HG03039 (cell line): ENCODE measurements at regions not wholly inside any gene's neighbourhood (a gene's known extent, or its start where the extent isn't known, plus 50 kb on each side); places are given as distances from the start of the nearest gene placed in this dataset.

Source experiments
- ATAC-seq: cut with Tn5 transposase; IDR thresholded peaks from one replicate; pipeline ENCODE4 v1.9.1; 2021; ENCODE audit warnings: mild to moderate bottlenecking, moderate library complexity; ENCODE audit not compliant: unreplicated experiment

GRCh38 chr14:43232261-43232660, 1274.8 kb downstream of the FSCB start:
- no peak for ATAC-seq

DNA sequence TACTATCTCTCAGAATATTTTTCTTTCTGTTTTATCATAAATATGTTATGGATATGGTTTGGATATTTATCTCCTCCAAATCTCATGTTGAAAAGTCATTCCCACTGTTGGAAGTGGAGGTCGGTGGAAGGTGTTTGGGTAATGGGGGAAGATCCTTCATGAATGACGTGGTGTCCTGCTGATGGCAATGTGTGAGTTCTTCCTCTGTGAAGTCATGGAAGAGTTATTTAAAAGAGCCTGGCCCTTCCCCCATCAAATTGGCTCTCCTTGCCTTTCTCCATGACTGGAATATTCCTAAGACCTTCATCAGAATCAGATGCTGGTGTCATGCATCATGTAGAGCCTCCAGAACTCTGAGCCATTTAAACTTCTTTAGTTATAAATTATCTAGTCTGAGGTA, 1291.6 kb downstream of the FSCB start:
- ATAC-seq, result no peak

DNA sequence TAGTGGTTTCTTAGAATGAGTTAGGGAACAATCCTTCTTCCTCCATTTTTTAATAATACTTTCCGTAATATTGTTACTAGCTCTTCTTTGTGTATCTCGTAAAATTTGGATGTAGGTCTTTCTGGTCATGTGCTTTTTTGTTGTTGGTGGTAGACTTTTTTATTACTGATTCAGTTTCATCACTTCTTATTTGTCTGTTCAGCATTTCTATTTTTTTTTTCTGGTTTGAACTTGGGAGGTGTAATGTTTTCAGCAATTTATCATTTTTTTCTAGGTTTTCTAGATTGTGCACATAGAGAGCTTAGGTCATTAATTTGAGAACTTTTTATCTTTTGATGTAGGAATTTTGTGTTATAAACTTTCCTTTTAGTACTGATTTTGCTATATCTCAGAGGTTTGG, 1299.9 kb downstream of the FSCB start:
- no peak for ATAC-seq

DNA sequence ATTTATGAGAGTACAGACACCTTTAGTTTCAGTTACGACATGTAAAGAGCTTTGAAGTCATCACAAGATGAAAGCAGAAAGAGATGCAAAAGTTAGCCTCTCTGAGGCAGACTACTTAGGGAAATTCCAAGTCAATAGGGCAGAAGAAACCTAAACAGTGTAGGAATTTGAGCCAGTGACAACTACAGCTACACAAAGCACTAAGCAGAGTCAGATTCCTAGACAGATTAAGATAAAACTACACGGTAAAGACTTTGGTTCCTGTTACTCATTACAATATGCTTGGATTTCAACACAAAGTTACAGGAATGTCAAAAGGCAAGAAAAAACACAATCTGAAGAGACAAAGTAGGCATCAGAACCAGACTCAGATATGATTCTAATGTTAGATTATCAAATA, 1302.3 kb downstream of the FSCB start:
- no peak for ATAC-seq

- ATAC-seq, result no peak
Measured at GRCh38 chr14:43200519-43200918, 1306.6 kb downstream of the FSCB start.

DNA sequence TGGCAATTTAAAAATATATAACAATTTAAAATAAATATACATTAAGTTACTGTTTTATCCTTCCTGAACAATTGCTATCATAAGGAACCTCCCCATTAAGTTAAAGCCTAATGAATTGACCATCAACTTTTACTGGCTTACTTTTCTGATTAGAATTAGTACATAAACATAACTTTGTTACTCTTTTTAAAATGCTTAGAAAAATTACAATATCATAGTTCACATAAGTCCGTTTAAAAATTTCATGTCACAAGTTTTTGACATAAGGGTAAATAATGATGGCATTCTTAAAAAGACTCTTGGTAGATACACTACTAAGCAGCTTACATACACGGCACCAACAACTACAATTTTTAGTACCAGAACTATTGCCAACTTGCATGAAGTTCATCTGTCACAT, 1308.6 kb downstream of the FSCB start:
- no peak for ATAC-seq

GRCh38 chr14:43184540-43184939, 1322.5 kb downstream of the FSCB start:
- no peak for ATAC-seq

DNA sequence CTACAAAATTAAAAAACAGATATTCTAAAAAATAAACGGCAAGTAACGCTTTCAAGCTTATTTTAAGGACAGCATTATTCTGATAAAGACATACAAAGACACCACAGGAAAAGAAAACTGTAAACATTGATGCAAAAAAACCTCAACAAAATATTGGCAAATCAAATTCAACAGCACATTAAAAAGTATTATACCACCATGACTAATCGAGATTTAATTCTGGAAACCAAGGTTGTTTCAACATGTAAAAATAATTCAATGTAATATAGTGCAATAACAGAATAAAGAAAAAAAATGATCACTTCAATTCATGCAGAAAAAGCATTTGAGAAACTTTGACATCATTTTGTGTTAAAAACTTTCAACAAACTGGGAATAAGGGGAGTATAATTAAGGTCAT, 1323.2 kb downstream of the FSCB start:
- no peak for ATAC-seq

DNA sequence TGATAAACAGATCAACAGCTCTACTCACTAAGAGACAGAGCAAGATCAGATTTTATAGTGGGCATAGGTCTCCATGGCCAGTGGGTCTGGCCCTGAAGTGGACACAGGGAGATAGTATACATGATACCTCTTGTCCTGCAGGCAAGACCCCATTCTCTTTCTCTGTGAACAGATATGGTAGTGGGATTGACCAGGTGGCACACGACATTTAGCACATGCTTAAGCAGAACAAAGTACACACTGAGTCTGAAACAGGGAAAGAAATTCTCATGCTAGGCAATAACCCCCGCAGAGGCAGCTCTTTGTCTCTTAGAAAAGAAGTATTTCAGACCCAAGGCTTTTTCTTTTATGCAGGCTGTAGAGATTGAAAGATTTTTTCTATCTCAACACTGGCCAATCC, 1331.2 kb downstream of the FSCB start:
- no peak for ATAC-seq

DNA sequence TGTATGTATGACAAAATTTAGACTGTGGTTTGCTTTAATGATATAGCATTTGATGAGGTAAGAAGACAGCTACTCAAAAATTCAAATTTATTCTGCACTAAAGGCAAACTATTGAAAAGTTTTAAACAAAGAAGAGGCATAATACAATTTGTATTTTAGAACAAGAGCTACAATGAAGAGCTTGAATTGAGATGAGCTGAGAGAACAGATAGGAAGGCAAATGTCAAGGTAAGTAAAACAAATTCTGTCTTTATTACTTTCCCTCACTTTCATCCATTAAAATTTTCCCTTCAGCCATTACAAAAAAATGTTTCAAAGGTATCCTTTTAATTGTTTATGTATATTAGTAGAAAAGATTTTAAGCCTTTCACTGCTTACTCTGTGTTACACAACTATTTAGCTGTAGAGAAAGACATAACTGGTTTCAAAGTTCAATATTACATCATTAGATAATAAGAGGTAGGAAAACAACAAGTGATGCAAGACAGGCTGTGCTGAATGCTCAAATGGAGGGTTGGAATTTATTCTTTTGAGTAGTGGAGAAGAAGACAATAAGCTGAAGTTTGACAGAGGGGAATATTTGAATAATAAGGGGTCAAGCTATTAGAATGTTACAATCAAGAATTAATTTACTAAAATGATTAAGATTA, 1334.1 kb downstream of the FSCB start:
- ATAC-seq, result no peak

DNA sequence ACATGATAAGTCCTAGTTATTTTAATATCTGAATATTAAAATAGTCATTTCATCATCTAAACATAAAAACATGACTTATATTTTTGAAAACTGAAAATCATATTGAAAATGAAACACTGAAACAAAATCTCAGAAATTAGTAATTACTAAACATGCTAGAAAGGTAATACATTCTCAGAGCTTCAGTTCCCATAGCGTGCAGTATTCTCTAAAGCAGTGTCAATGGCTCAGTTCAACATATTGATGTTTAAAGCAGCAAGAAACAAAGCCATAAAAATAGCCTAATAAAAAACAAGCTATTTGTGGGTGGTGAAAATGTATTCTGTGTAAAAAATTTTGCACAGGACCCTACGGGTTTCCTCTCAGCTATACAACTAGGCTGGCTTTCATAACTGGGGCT, 1337.4 kb downstream of the FSCB start:
- ATAC-seq, result no peak

DNA sequence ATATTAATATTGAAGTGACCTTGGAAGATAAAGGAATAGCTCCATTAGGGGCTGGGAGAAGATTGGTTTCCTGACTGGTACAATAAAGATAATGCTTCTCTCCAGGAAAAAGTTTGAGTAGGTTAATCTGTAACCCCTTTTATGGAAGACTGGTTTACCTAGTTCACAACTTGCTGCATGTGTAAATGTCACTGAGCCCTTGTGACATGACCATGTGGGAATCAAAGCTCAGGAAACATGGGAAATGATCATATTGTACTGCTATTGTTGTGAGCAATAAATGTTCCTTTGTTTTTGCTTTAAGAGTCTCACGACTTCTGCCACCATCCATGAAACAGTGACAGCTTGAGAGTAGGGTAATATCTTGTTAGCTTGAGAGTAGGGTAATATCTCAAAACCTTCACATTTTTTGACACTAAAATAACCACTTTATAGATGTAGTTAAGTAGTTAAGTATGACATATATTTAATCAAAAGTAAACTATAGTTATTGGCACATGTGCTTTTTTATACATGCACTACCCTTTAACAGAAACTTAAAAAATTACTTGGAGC, 1338.6 kb downstream of the FSCB start:
- ATAC-seq, result no peak

DNA sequence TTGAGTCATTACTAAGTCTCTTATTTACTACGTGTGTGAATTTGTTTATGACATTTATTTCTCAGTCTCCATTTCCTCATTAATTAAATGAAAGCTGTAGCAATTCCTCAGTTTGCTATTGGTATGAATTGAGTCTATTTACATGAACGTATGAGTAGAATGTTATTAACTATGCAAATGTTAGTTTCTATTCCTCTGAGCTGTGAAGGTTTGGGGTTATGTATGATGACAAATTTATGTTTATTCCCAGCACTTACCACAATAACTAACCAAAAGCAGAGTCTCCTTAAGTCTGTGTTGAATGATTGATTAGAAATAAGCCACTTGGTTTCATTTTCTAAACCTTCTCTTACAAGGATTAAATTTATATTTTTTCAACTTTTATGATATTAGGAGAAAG, 1340.9 kb downstream of the FSCB start:
- ATAC-seq, result no peak

DNA sequence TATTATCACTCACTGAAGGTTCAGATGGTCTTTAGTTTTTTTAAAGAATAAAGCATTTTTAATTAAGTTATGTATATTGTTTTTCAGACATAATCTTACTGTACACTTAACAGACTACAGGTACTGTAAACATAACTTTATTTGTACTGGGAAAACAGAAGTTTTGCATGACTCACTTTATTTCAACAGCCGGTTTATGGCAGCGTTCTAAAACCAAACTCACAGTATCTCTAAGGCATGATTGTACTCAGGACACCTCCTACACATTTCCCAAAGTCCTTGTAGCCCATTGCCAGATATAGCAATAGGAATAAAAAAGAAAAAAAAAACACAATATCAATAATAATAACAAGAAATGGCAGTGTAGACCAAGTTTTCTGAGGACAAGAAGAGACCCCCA, 1341.4 kb downstream of the FSCB start:
- ATAC-seq, result no peak

GRCh38 chr14:43161477-43161876, 1345.6 kb downstream of the FSCB start:
- no peak for ATAC-seq

DNA sequence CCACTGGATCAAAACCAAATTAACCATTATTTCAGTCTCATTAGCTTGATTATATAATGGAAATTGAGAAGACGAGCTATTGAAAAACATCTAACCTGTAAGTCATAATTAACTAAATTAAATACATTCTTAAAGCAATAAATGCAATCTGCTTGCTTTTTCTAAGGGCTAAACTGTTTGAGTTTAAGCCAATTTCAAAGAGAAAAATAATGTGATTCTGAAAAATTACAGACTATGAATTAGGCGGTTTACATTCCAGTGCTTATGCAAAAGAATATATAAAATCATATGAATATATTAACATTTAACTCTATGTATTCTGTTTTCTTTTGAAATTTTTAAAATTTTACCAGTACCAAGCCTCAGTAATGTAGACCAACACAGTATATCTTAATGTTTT, 1349.4 kb downstream of the FSCB start:
- ATAC-seq, result no peak

GRCh38 chr14:43155924-43156323, 1351.2 kb downstream of the FSCB start:
- no peak for ATAC-seq

- ATAC-seq, result no peak
Measured at GRCh38 chr14:43155258-43155657, 1351.8 kb downstream of the FSCB start.

DNA sequence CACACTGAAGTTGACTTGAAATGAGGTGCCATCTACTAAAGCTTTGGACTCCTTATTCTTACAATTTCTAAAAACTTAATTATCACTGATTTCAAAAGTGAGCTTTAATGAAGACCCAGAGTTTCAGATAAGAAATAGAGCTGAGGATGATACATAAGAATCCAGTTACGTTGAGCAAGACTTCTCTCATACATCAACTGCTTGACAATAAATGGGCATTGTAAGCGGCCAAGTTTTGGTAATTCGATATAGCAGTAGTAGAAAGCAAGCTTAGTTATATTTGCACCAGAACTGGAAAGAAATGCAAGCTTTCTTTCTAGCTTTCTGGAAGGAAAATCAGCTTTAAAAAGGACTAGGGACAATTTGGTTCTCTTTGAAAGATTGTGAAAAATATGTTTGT, 1359.6 kb downstream of the FSCB start:
- ATAC-seq, result no peak

GRCh38 chr14:43145361-43145760, 1361.7 kb downstream of the FSCB start:
- no peak for ATAC-seq

- ATAC-seq, result no peak
Measured at GRCh38 chr14:43143106-43143505, 1364.0 kb downstream of the FSCB start.

GRCh38 chr14:43141636-43142191, 1365.4 kb downstream of the FSCB start:
- no peak for ATAC-seq

DNA sequence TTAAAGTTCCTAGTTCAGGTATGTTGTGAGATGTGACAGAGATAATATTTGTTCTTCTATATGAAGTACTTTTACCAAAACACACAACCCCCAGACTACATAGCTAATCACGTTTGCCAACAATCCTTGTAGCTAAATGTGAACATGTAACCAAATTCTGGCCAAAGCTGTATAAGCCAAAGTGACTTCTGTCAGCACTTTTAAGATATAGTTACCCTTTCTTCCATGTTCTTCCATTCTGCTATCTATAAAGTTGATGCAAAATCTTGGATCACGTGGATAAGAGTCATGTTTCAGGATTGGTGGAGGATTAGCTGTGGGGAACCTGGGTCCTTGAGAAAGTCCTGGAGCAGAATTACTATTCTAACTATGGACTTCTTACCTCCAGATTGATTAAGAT, 1366.6 kb downstream of the FSCB start:
- no peak for ATAC-seq
